NCI-H748 (cell line): ENCODE measurements at regions not wholly inside any gene's neighbourhood (a gene's known extent, or its start where the extent isn't known, plus 50 kb on each side); places are given as distances from the start of the nearest gene placed in this dataset.
A peak's percentile ranks its signal among the peaks of the same experiment; 100 is the strongest.

Source experiments
- DNase-seq: peaks from one replicate; lab custom pipeline; 2025; ENCODE audit not compliant: unreplicated experiment; lab: John Stamatoyannopoulos, UW

- no peak for DNase-seq
These were observed 201.7 kb upstream of the PFN2 start for GRCh38 chr3:150172356-150172755.

- peak; percentile 9 for DNase-seq
These were observed 200.3 kb upstream of the PFN2 start for GRCh38 chr3:150170852-150171520.

DNA sequence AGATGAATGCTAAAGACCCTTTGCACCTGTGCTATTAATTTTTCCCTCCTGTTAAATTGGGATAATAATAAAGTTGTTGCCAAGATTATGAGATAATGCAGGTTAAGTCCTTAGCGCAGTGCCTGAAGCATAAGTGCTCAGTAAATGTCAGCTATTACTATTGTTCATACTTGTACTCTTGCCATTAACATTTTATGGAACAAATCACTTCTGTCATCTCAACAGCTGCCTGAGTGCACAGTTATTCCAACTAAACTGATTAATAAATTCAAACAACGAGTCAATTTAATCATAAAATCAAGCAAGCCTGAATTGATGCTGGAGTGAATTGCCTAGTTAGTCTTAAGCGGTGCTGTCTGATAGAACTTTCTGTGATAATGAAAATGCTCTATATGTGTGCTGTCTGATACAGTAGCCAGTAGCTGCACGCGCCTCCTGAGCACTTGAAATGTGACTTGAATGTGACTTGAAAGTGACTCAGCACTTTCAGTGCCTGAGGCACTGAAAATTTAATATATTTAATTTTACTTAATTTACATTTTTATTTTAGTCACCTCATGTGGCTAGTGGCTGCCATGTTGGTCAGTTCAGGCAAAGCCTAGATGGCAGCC, 198.7 kb upstream of the PFN2 start:
- DNase-seq = no peak

DNA sequence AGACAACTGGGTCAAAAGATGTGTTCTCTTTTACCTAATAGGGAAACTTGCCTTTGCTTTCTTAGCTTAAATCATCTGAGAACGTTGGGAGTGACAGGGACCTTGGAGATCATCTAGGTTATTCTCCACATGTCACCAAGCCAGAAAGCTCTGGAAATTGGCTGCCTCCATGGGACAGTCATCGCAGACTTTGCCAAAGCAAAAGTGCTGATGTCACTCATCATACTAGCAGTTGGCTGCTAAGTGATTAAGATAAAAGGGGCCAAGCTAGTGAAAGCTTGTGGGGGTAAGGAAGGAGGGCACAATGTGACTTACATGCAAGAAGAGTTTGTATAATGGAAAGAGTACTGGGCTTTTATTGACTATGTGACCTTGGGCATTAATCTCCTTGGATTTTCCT, 198.0 kb upstream of the PFN2 start:
- no peak for DNase-seq

GRCh38 chr3:150165396-150166094, 194.8 kb upstream of the PFN2 start:
- no peak for DNase-seq

DNA sequence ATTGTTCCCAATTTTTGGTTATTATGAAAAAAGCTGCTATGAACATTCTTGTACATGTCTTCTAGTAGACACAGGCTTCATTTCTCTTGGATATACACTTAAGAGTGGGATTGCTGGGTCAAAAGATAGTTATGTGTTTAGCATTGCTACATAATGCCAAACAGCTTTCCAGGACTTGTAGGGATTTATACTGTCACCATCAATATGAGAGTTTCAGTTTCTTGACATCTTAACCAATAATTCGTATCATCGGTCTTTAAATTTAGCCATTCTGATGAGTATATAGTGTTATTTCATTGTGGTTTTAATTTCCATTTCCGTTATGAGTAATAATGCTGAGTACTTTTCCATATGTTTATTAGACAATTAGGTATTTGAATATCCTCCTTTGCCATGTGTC, 190.3 kb upstream of the PFN2 start:
- DNase-seq = no peak

GRCh38 chr3:150158943-150159625, 188.4 kb upstream of the PFN2 start:
- no peak for DNase-seq

GRCh38 chr3:150152567-150152966, 181.9 kb upstream of the PFN2 start:
- DNase-seq = no peak

DNA sequence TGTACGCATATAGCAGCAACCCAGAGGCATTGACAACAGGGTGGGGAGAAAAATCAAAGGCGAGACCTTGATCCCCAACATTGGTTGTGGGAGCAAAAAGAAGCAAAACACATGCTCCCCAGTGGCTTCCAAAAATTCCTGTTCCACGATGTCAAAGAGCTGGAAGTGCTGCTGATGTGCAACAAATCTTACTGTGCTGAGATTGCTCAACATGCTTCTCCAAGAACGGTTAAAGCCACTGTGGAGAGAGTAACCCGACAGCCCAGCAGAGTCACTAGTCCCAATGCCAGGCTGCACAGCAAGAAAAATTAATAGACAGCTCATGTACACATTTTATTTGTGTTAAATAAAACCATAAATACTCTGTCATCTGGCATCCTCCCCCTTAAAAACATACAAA, 179.9 kb upstream of the PFN2 start:
- DNase-seq = no peak

DNA sequence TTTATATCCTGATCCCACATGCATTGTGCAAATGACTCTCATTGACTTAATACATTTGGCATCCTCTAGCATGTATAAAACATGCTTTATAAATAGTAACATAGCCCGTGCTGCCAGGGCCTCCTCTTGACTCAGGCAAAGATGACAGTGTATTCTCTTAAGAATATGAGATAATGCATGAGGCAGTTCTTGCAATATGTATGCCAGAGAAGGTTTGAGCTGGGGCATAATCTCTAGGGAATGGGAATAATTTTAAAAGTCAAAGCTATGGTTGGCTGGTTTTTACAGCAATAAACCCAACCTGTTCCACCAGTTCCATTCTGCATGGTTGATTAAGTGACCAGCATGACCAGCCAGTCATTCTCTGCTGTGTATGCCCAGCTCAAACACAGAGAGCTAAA, 179.0 kb upstream of the PFN2 start:
- peak; percentile 69 for DNase-seq

DNA sequence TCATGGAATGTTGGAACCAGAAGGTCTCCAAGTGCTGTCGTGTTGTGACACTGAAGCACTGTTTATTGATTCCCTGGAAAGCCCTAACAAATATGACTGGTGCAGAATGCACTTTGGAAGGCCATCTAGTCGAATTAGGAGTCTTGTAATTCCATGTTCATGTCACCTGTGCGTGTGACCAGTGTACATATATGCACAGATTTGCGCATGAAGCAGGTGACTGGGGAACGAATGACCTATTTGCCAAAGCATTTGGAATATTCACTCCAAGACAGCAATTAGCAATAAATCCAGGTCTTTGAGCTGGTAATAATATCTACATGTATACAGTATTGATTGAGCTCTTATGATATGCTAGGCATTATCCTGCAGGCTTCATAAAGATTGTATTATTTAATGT, 177.5 kb upstream of the PFN2 start:
- DNase-seq = no peak

GRCh38 chr3:150147776-150148175, 177.1 kb upstream of the PFN2 start:
- no peak for DNase-seq

DNA sequence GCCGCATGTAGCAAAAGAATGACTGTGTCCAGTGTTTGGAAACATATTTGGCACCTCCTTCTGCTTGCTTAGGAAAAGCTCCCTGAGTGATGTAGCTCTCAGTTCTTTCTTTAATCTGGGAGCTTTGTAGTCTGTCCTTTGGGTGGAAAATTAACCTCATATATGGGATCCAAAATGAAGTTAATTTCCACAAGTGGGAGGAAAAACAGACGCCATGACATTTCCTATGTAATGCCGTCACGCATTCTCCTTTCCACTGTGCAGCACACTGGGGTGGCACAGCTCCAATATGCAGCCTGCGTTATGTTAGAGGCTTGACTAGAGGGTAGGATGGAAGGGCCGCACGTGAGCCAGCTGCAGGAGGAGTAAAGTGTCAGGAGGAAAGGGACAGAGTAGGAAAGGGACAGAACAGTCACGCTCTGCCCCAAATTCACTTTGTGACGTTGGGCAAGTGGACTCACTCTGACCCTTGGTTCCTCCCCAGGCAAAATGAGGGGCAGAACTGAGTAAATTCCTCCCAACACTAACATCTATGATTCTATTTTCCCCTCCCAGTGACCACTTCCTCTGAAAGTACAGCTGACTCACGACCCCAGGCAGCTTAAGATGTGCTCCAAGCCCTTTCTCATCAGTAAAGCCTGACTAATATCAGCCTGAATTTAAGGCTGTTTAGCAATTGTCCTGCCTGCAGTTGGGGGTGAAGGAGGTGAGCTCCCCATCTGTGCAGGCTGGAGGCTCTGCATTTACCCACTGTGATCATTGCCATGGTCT, 176.5 kb upstream of the PFN2 start:
- no peak for DNase-seq

DNA sequence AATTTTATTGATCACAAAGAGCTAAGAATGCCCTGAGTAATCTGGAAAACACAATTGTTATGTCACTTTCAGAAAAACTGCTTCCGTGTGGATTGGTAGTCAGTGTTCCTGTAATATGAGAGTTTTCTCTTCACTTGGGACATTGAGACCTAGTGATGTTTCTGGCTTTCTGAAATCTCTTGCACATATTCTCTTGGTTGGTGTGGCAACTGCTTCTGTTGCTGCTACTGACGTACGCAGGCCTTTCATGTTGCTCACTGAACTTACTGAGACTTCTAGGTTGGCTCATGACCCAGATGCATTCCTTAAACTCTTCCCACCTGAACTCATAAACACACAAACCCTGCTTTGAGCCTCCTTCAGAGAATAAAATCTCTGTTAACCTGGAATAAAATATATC, 175.0 kb upstream of the PFN2 start:
- DNase-seq = no peak

GRCh38 chr3:150144191-150144708, 173.6 kb upstream of the PFN2 start:
- no peak for DNase-seq

DNA sequence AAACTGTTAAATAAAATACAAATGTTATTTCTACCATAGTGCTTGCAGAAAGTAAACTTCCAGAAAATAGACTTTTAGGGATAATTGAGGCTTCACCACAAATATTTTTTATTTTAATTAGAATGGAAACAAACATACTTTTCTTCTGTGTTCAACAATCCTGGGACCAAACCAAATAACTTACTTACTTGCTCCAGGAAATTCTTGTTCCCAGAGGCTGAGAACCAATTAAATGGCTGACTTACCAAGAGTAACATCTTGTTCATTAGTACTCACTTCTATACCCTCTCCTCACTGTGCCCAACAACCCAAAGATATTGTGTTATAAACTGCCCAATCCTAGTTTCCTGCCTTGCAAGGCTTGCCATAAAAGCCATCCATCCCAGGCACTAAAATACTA, 172.2 kb upstream of the PFN2 start:
- DNase-seq = no peak

- no peak for DNase-seq
These were observed 171.2 kb upstream of the PFN2 start for GRCh38 chr3:150141790-150142326.

GRCh38 chr3:150140614-150141321, 170.1 kb upstream of the PFN2 start:
- no peak for DNase-seq

GRCh38 chr3:150138824-150139223, 168.1 kb upstream of the PFN2 start:
- no peak for DNase-seq

GRCh38 chr3:150136242-150136641, 165.5 kb upstream of the PFN2 start:
- DNase-seq = no peak
